ENCODE measurements at regions not wholly inside any gene's neighbourhood (a gene's known extent, or its start where the extent isn't known, plus 50 kb on each side); places are given as distances from the start of the nearest gene placed in this dataset.

- no peak for DNase-seq (ENCODE audit: low spot score)
- POLR2A ChIA-PET (ENCODE audit: low non-redundant PET): no interaction called here
- no peak overlapping the region for H3K27ac ChIP-seq
- CTCF ChIA-PET: interaction anchor here (0.6 kb wide), 1 partner anchor 190 kb away, joined by 4 read pairs; no protein-coding TSS in a partner anchor
- TF ChIP-seq CTCF (conservative IDR thresholded peaks at IDR 0.05; ENCODE audit: low read depth): no peak
Observed at GRCh38 chr21:32138658-32139057, 140.2 kb downstream of the MIS18A start.

GRCh38 chr21:32137931-32138330, 140.9 kb downstream of the MIS18A start:
- no peak overlapping the region for H3K27ac ChIP-seq
- DNase-seq (ENCODE audit: low spot score): no peak
- CTCF ChIA-PET: interaction anchor here (0.6 kb wide), 1 partner anchor 191 kb away, joined by 4 read pairs; no protein-coding TSS in a partner anchor
- TF ChIP-seq CTCF (conservative IDR thresholded peaks at IDR 0.05; ENCODE audit: low read depth): no peak
- POLR2A ChIA-PET (ENCODE audit: low non-redundant PET): no interaction called here

- no peak overlapping the region for H3K27ac ChIP-seq
- DNase-seq (ENCODE audit: low spot score): no peak
- POLR2A ChIA-PET (ENCODE audit: low non-redundant PET): no interaction called here
- TF ChIP-seq CTCF (conservative IDR thresholded peaks at IDR 0.05; ENCODE audit: low read depth): no peak
- CTCF ChIA-PET: no interaction called here
Observed at GRCh38 chr21:32137266-32137665, 141.6 kb downstream of the MIS18A start.

- H3K27ac ChIP-seq: no peak overlapping the region
- no peak for TF ChIP-seq CTCF (conservative IDR thresholded peaks at IDR 0.05; ENCODE audit: low read depth)
- ChIA-PET CTCF (interaction anchor here (0.8 kb wide), 1 partner anchor 1401 kb away, joined by 3 read pairs; no protein-coding TSS in a partner anchor), POLR2A (ENCODE audit: low non-redundant PET) (no interaction called here)
- DNase-seq (ENCODE audit: low spot score): no peak
Observed at GRCh38 chr21:32136546-32136945, 142.3 kb downstream of the MIS18A start.

- no peak for TF ChIP-seq CTCF (conservative IDR thresholded peaks at IDR 0.05; ENCODE audit: low read depth)
- no peak for DNase-seq (ENCODE audit: low spot score)
- no peak overlapping the region for H3K27ac ChIP-seq
- CTCF ChIA-PET: interaction anchor here (0.6 to 0.9 kb wide), 3 partner anchors 17 to 1402 kb away, joined by 3 to 4 read pairs (median 4); no protein-coding TSS in a partner anchor
- POLR2A ChIA-PET (ENCODE audit: low non-redundant PET): no interaction called here
Observed at GRCh38 chr21:32135401-32136363, 143.2 kb downstream of the MIS18A start.

GRCh38 chr21:32134441-32135130, 144.3 kb downstream of the MIS18A start:
- DNase-seq (ENCODE audit: low spot score): no peak
- H3K27ac ChIP-seq: no peak overlapping the region
- ChIA-PET POLR2A (ENCODE audit: low non-redundant PET) (no interaction called here), CTCF (interaction anchor here (0.6 to 0.9 kb wide), 2 partner anchors 18 to 614 kb away, joined by 3 to 4 read pairs; no protein-coding TSS in a partner anchor)
- TF ChIP-seq CTCF (conservative IDR thresholded peaks at IDR 0.05; ENCODE audit: low read depth): no peak

Data from RWPE1 (cell line).